Astrocyte of the hippocampus (primary cell): ENCODE measurements at regions not wholly inside any gene's neighbourhood (a gene's known extent, or its start where the extent isn't known, plus 50 kb on each side); places are given as distances from the start of the nearest gene placed in this dataset.
"Not testable (repeated sequence)": the region's sequence is repeated elsewhere in the genome, so short reads cannot be mapped to it uniquely, and the experiment has no call there.

Experiments used
- DNase-seq: peaks from one replicate; pipeline ENCODE4 v3.0.0; 2011; ENCODE audit warnings: low read depth, low spot score

GRCh38 chr5:82956600-82956999 is 120.6 kb downstream of the TMEM167A start:
- no peak for DNase-seq

GRCh38 chr5:82952326-82952725 is 124.9 kb downstream of the TMEM167A start:
- no peak for DNase-seq

- not testable (repeated sequence) for DNase-seq
Observed at GRCh38 chr5:82944267-82944666, 132.9 kb downstream of the TMEM167A start.

GRCh38 chr5:82942083-82942881 is 134.9 kb downstream of the TMEM167A start:
- DNase-seq = no peak

GRCh38 chr5:82938901-82939725 is 138.1 kb downstream of the TMEM167A start:
- no peak for DNase-seq

- not testable (repeated sequence) for DNase-seq
Observed at GRCh38 chr5:82932473-82933220, 144.5 kb downstream of the TMEM167A start.

- peak; percentile 36 for DNase-seq
Observed at GRCh38 chr5:82931110-82931509, 146.1 kb downstream of the TMEM167A start.

- DNase-seq = no peak
Observed at GRCh38 chr5:82925061-82925411, 152.2 kb downstream of the TMEM167A start.

GRCh38 chr5:82924226-82925060 is 152.8 kb downstream of the TMEM167A start:
- DNase-seq = no peak

- DNase-seq = no peak
Observed at GRCh38 chr5:82922086-82922734, 155.0 kb downstream of the TMEM167A start.

- DNase-seq = peak; percentile 12
Observed at GRCh38 chr5:82918311-82919031, 158.7 kb downstream of the TMEM167A start.

- no peak for DNase-seq
Observed at GRCh38 chr5:82917584-82917983, 159.6 kb downstream of the TMEM167A start.

- no peak for DNase-seq
Observed at GRCh38 chr5:82913971-82914370, 163.2 kb downstream of the TMEM167A start.

GRCh38 chr5:82912462-82912861 is 164.7 kb downstream of the TMEM167A start:
- DNase-seq = no peak

- no peak for DNase-seq
Observed at GRCh38 chr5:82911910-82912309, 165.3 kb downstream of the TMEM167A start.

- no peak for DNase-seq
Observed at GRCh38 chr5:82910905-82911304, 166.3 kb downstream of the TMEM167A start.

GRCh38 chr5:82910491-82910890 is 166.7 kb downstream of the TMEM167A start:
- DNase-seq = no peak

- DNase-seq = no peak
Observed at GRCh38 chr5:82909771-82910170, 167.4 kb downstream of the TMEM167A start.

- DNase-seq = no peak
Observed at GRCh38 chr5:82905986-82906385, 171.2 kb downstream of the TMEM167A start.

GRCh38 chr5:82901281-82901888 is 175.8 kb downstream of the TMEM167A start:
- DNase-seq = no peak
